ENCODE measurements at regions not wholly inside any gene's neighbourhood (a gene's known extent, or its start where the extent isn't known, plus 50 kb on each side); places are given as distances from the start of the nearest gene placed in this dataset.

DNA sequence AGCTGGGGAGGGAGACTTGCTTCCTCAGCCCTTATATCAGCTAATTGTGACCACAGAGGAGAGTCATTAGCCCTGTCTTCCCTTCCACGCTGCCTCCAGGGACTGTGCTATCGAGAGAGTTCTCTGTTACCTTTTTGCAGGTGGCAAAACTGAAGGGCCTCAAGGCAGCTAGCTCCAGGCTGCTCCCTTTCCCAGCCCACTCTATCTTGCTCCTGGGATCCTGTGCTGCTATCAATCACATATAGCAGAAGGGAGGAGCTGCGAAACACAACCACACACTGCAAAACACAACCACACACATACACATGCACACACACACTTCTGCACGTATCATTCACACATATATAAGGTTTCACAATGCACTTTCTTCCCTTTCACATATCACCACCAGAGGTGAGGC, 205.3 kb upstream of the MTNR1B start:
- no peak for DNase-seq (ENCODE audit: low spot score)
- no peak for TF ChIP-seq CTCF (IDR thresholded peaks at IDR 0.05; ENCODE audit: extremely low read depth, missing control alignments)

DNA sequence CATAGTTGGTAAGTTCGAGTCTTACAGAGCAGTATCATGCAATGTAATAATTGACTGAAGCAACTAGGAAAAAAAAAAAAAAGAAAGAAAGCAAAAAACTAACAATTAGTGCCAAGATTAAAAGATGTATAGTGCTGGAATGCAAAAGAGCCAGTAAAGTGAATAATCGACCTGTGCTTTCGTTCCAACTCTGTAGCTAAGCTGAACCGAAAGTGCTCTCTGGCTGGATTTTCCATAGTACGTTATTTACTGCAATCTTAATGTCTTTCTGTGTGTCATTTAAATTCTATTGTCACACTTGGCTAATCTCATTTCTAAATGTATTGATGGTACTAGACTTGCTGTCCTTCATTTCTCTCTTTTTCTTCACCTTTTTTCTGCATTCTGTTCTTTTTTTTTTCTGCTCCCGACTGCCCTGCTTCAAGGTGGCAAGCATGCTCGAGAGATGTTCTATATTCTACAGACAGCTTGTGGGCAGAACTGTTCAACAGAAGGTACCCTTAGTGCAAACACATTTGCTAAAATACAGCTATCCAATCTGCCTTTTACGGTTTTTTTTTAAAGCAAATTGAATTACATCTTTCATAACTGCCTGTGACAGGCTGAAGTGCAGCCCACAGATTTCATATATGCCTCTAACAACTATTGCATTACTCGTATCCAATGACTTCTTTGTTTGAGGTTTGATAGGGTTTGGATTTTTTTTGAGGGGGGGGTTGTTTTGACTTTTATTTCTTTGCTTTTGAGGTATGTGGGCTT, 204.2 kb upstream of the MTNR1B start:
- DNase-seq (ENCODE audit: low spot score) = no peak

GRCh38 chr11:92765965-92766371, 203.5 kb upstream of the MTNR1B start:
- DNase-seq (ENCODE audit: low spot score) = no peak
- no peak for TF ChIP-seq CTCF (IDR thresholded peaks at IDR 0.05; ENCODE audit: extremely low read depth, missing control alignments)

More for the DNA sequence above, 204.2 kb upstream of the MTNR1B start:
- no peak for TF ChIP-seq CTCF (IDR thresholded peaks at IDR 0.05; ENCODE audit: extremely low read depth, missing control alignments)

- no peak for TF ChIP-seq CTCF (IDR thresholded peaks at IDR 0.05; ENCODE audit: extremely low read depth, missing control alignments)
- DNase-seq (ENCODE audit: low spot score) = no peak
Observed at GRCh38 chr11:92766698-92767097, 202.8 kb upstream of the MTNR1B start.

- no peak for DNase-seq (ENCODE audit: low spot score)
- TF ChIP-seq CTCF (IDR thresholded peaks at IDR 0.05; ENCODE audit: extremely low read depth, missing control alignments) = no peak
Observed at GRCh38 chr11:92767416-92767815, 202.0 kb upstream of the MTNR1B start.

- no peak for TF ChIP-seq CTCF (IDR thresholded peaks at IDR 0.05; ENCODE audit: extremely low read depth, missing control alignments)
- DNase-seq (ENCODE audit: low spot score) = no peak
Observed at GRCh38 chr11:92768121-92768840, 201.2 kb upstream of the MTNR1B start.

GRCh38 chr11:92769112-92769511, 200.3 kb upstream of the MTNR1B start:
- no peak for DNase-seq (ENCODE audit: low spot score)
- TF ChIP-seq CTCF (IDR thresholded peaks at IDR 0.05; ENCODE audit: extremely low read depth, missing control alignments) = no peak
